ENCODE measurements at regions not wholly inside any gene's neighbourhood (a gene's known extent, or its start where the extent isn't known, plus 50 kb on each side); places are given as distances from the start of the nearest gene placed in this dataset.

GRCh38 chr20:4373454-4373853 lies 124.4 kb upstream of the ADRA1D start:
- in situ Hi-C loops (cut with HindIII; ENCODE audit: low sequenced_read_pairs) = loop anchor here (10.0 kb wide), 1 partner anchor 191 kb away; no protein-coding TSS in a partner anchor

GRCh38 chr20:4371623-4372251 lies 122.7 kb upstream of the ADRA1D start:
- in situ Hi-C loops (cut with HindIII; ENCODE audit: low sequenced_read_pairs) = loop anchor here (10.0 kb wide), 1 partner anchor 193 kb away; no protein-coding TSS in a partner anchor

GRCh38 chr20:4370851-4371250 lies 121.8 kb upstream of the ADRA1D start:
- in situ Hi-C loops (cut with HindIII; ENCODE audit: low sequenced_read_pairs) = loop anchor here (10.0 kb wide), 1 partner anchor 194 kb away; no protein-coding TSS in a partner anchor

- in situ Hi-C loops (cut with HindIII; ENCODE audit: low sequenced_read_pairs) = loop anchor here (5.0 to 10.0 kb wide), 2 partner anchors 62 to 195 kb away; no protein-coding TSS in a partner anchor
These were observed 120.7 kb upstream of the ADRA1D start for GRCh38 chr20:4369798-4370124.

GRCh38 chr20:4369119-4369797 lies 120.2 kb upstream of the ADRA1D start:
- in situ Hi-C loops (cut with HindIII; ENCODE audit: low sequenced_read_pairs) = loop anchor here (5.0 kb wide), 1 partner anchor 62 kb away; no protein-coding TSS in a partner anchor

GRCh38 chr20:4366076-4366475 lies 117.0 kb upstream of the ADRA1D start:
- in situ Hi-C loops (cut with HindIII; ENCODE audit: low sequenced_read_pairs) = loop anchor here (5.0 kb wide), 1 partner anchor 59 kb away; no protein-coding TSS in a partner anchor

- in situ Hi-C loops (cut with HindIII; ENCODE audit: low sequenced_read_pairs) = loop anchor here (5.0 kb wide), 2 partner anchors 49 to 81 kb away; no protein-coding TSS in a partner anchor
These were observed 109.5 kb upstream of the ADRA1D start for GRCh38 chr20:4358552-4358951.

- in situ Hi-C loops (cut with HindIII; ENCODE audit: low sequenced_read_pairs) = no loop called here
These were observed 103.3 kb upstream of the ADRA1D start for GRCh38 chr20:4352348-4352747.

GRCh38 chr20:4350096-4350495 lies 101.0 kb upstream of the ADRA1D start:
- in situ Hi-C loops (cut with HindIII; ENCODE audit: low sequenced_read_pairs) = no loop called here

- in situ Hi-C loops (cut with HindIII; ENCODE audit: low sequenced_read_pairs) = no loop called here
These were observed 95.6 kb upstream of the ADRA1D start for GRCh38 chr20:4344670-4345069.

- in situ Hi-C loops (cut with HindIII; ENCODE audit: low sequenced_read_pairs) = no loop called here
These were observed 93.5 kb upstream of the ADRA1D start for GRCh38 chr20:4342609-4343008.

- in situ Hi-C loops (cut with HindIII; ENCODE audit: low sequenced_read_pairs) = no loop called here
These were observed 92.9 kb upstream of the ADRA1D start for GRCh38 chr20:4341804-4342485.

- in situ Hi-C loops (cut with HindIII; ENCODE audit: low sequenced_read_pairs) = no loop called here
These were observed 86.6 kb upstream of the ADRA1D start for GRCh38 chr20:4335722-4336121.

GRCh38 chr20:4332121-4332860 lies 83.2 kb upstream of the ADRA1D start:
- in situ Hi-C loops (cut with HindIII; ENCODE audit: low sequenced_read_pairs) = no loop called here

GRCh38 chr20:4330011-4330410 lies 80.9 kb upstream of the ADRA1D start:
- in situ Hi-C loops (cut with HindIII; ENCODE audit: low sequenced_read_pairs) = no loop called here

GRCh38 chr20:4329232-4329631 lies 80.1 kb upstream of the ADRA1D start:
- in situ Hi-C loops (cut with HindIII; ENCODE audit: low sequenced_read_pairs) = no loop called here

- in situ Hi-C loops (cut with HindIII; ENCODE audit: low sequenced_read_pairs) = no loop called here
These were observed 79.5 kb upstream of the ADRA1D start for GRCh38 chr20:4328541-4328940.

GRCh38 chr20:4327956-4328355 lies 78.9 kb upstream of the ADRA1D start:
- in situ Hi-C loops (cut with HindIII; ENCODE audit: low sequenced_read_pairs) = no loop called here

- in situ Hi-C loops (cut with HindIII; ENCODE audit: low sequenced_read_pairs) = no loop called here
These were observed 77.3 kb upstream of the ADRA1D start for GRCh38 chr20:4326195-4327065.

GRCh38 chr20:4325548-4326187 lies 76.6 kb upstream of the ADRA1D start:
- in situ Hi-C loops (cut with HindIII; ENCODE audit: low sequenced_read_pairs) = no loop called here

Measured in endothelial cell of hepatic sinusoid (primary cell).